MM.1S (cell line): ENCODE measurements at regions not wholly inside any gene's neighbourhood (a gene's known extent, or its start where the extent isn't known, plus 50 kb on each side); places are given as distances from the start of the nearest gene placed in this dataset.
"Not testable (repeated sequence)": the region's sequence is repeated elsewhere in the genome, so short reads cannot be mapped to it uniquely, and the experiment has no call there.

Experiments used
- EZH2 ChIP-seq: fragments of 300-600 bp; sonication (generic); optimal IDR thresholded peaks from 2 replicates; pipeline ENCODE3; 2017; ENCODE audit warnings: low read depth, mild to moderate bottlenecking, antibody characterized with exemption, low read length, mixed read lengths
- TF ChIP-seq, protein P1 (sequence below): fragments of 300-600 bp; sonication (generic); IDR thresholded peaks from 2 replicates; pipeline ENCODE4 v1.5.1; 2016; ENCODE audit warnings: antibody characterized with exemption, low read length, mixed read lengths

DNA sequence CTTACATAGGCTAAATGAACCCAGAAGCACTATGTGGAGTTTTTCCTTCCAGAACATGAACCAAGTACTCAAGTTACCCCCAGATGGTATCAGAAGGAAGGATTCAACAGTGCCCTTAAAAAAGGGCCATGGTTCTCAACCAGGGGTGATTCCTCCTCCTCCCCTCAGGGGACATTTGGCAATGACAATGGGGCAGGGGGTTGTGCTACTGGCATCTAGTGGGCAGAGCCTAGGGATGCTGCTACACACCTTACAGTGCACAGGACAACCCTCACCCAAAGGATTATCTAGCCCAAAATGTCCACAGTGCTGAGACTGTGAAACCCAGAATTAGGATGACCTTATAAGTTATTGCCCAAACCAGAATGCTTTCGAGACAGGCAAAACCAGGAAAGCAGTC, 104.1 kb downstream of the NPIPA5 start:
- TF ChIP-seq, protein P1, sequence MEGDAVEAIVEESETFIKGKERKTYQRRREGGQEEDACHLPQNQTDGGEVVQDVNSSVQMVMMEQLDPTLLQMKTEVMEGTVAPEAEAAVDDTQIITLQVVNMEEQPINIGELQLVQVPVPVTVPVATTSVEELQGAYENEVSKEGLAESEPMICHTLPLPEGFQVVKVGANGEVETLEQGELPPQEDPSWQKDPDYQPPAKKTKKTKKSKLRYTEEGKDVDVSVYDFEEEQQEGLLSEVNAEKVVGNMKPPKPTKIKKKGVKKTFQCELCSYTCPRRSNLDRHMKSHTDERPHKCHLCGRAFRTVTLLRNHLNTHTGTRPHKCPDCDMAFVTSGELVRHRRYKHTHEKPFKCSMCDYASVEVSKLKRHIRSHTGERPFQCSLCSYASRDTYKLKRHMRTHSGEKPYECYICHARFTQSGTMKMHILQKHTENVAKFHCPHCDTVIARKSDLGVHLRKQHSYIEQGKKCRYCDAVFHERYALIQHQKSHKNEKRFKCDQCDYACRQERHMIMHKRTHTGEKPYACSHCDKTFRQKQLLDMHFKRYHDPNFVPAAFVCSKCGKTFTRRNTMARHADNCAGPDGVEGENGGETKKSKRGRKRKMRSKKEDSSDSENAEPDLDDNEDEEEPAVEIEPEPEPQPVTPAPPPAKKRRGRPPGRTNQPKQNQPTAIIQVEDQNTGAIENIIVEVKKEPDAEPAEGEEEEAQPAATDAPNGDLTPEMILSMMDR = not testable (repeated sequence)
- TF ChIP-seq EZH2 = not testable (repeated sequence)
